ENCODE measurements at regions not wholly inside any gene's neighbourhood (a gene's known extent, or its start where the extent isn't known, plus 50 kb on each side); places are given as distances from the start of the nearest gene placed in this dataset.

DNA sequence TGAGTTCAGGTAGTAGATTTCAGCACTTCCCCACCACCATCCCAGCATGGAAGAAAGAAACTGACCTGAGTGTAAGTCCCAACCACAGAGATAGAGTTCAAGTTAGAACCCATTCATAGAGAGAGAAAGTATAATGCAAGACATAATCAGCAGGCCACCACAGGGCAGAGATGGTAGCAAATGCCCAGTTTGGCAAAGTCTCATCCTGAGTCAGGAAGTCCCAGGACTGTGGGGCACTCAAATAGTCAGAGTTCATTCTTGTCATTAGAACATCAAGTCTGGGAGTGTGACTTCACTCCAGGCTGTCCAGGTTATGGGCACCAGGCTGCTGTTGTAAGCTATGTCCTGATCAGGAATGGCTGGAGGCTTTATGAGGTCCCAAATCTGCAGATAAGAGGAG lies 72.0 kb upstream of the USP47 start:
- TF ChIP-seq POLR2AphosphoS5 (IDR thresholded peaks at IDR 0.05; ENCODE audit: low read depth, low read length) (no peak), TAF1 (IDR thresholded peaks at IDR 0.05; ENCODE audit: borderline replicate concordance, insufficient read depth, low read length) (no peak), SIN3A (IDR thresholded peaks at IDR 0.05; ENCODE audit: borderline replicate concordance, insufficient read depth, low read length) (no peak)
- TF ChIP-seq, protein P1, sequence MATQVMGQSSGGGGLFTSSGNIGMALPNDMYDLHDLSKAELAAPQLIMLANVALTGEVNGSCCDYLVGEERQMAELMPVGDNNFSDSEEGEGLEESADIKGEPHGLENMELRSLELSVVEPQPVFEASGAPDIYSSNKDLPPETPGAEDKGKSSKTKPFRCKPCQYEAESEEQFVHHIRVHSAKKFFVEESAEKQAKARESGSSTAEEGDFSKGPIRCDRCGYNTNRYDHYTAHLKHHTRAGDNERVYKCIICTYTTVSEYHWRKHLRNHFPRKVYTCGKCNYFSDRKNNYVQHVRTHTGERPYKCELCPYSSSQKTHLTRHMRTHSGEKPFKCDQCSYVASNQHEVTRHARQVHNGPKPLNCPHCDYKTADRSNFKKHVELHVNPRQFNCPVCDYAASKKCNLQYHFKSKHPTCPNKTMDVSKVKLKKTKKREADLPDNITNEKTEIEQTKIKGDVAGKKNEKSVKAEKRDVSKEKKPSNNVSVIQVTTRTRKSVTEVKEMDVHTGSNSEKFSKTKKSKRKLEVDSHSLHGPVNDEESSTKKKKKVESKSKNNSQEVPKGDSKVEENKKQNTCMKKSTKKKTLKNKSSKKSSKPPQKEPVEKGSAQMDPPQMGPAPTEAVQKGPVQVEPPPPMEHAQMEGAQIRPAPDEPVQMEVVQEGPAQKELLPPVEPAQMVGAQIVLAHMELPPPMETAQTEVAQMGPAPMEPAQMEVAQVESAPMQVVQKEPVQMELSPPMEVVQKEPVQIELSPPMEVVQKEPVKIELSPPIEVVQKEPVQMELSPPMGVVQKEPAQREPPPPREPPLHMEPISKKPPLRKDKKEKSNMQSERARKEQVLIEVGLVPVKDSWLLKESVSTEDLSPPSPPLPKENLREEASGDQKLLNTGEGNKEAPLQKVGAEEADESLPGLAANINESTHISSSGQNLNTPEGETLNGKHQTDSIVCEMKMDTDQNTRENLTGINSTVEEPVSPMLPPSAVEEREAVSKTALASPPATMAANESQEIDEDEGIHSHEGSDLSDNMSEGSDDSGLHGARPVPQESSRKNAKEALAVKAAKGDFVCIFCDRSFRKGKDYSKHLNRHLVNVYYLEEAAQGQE (IDR thresholded peaks at IDR 0.05; ENCODE audit: insufficient read depth in 1 of 2, low read depth in 2 of 2, low read length in 2 of 2), result no peak
